H1 (cell line): ENCODE measurements at regions not wholly inside any gene's neighbourhood (a gene's known extent, or its start where the extent isn't known, plus 50 kb on each side); places are given as distances from the start of the nearest gene placed in this dataset.

ENCODE experiments used
- CTCF ChIA-PET: fragments of 300-600 bp; sonication (Branson Sonifier 250); formaldehyde crosslinking; loops from one replicate; lab custom pipeline; 2021; ENCODE audit not compliant: partially characterized antibody; lab: Charles Lee
- POLR2A ChIA-PET: fragments of 300-600 bp; sonication (Branson Sonifier 250); formaldehyde crosslinking; loops from one replicate; lab custom pipeline; 2021; ENCODE audit warnings: inconsistent platforms; ENCODE audit not compliant: partially characterized antibody; lab: Charles Lee
- DNase-seq, 2 experiments: peaks; one replicate each; pipeline versions ENCODE4 v3.0.0 to v3.0.0-alpha.2; 2010 to 2022; ENCODE audit warnings: low spot score in 2 of 2, low read depth in 1 of 2, mixed read lengths in 1 of 2
- FAIRE-seq: peaks from 2 replicates; lab custom pipeline; 2011; peaks lifted over from hg19 to GRCh38; lab: Jason Lieb, UNC
- H2AFZ ChIP-seq: 2 replicates; pipeline ENCODE4 v1.8.1; 2012; ENCODE audit warnings: low read length, inconsistent platforms
- H2AK5ac ChIP-seq: 2 replicates; pipeline ENCODE4 v1.6.1; 2013; ENCODE audit warnings: low read depth, low read length
- H2BK120ac ChIP-seq: replicated peaks from 2 replicates; pipeline ENCODE3; 2013; ENCODE audit warnings: low read depth, low read length, inconsistent platforms
- H2BK12ac ChIP-seq: 2 replicates; pipeline ENCODE4 v1.6.1; 2013; ENCODE audit warnings: low read depth, low read length
- H2BK15ac ChIP-seq: 2 replicates; pipeline ENCODE4 v1.6.1; 2013; ENCODE audit warnings: low read length
- H2BK20ac ChIP-seq: 2 replicates; pipeline ENCODE4 v1.6.1; 2013; ENCODE audit warnings: low read length
- H2BK5ac ChIP-seq: 2 replicates; pipeline ENCODE4 v1.6.1; 2013; ENCODE audit warnings: low read depth, low read length
- H3K14ac ChIP-seq: 2 replicates; pipeline ENCODE4 v1.6.1; 2013; ENCODE audit warnings: inconsistent platforms; ENCODE audit not compliant: insufficient read length
- H3K18ac ChIP-seq: 2 replicates; pipeline ENCODE4 v1.6.1; 2013; ENCODE audit warnings: low read length; ENCODE audit errors: extremely low read depth
- H3K23ac ChIP-seq: 2 replicates; pipeline ENCODE4 v1.6.1; 2013; ENCODE audit warnings: inconsistent platforms; ENCODE audit not compliant: insufficient read length
- H3K23me2 ChIP-seq: 2 replicates; pipeline ENCODE4 v1.6.1; 2013; ENCODE audit warnings: low read depth, low read length
- H3K27ac ChIP-seq: 2 replicates; pipeline ENCODE4 v1.6.1; 2011; ENCODE audit warnings: low read depth, low read length, inconsistent platforms
- H3K27me3 ChIP-seq, 4 experiments: replicated peaks in 1 of 4; 1 replicate in 1 of 4; 2 replicates in 3 of 4; pipeline versions ENCODE4 v1.6.1 to v1.8.1; 2011 to 2013; ENCODE audit warnings: low read length in 3 of 4, mild to moderate bottlenecking in 3 of 4, inconsistent platforms in 2 of 4, mixed read lengths in 2 of 4, moderate library complexity in 1 of 4; ENCODE audit not compliant: control insufficient read depth in 3 of 4, insufficient read depth in 3 of 4; ENCODE audit errors: extremely low read depth in 1 of 4
- H3K36me3 ChIP-seq, 4 experiments: 2 replicates each; pipeline versions ENCODE4 v1.6.1 to v1.8.1; 2011 to 2013; ENCODE audit warnings: mild to moderate bottlenecking in 4 of 4, low read length in 3 of 4, moderate library complexity in 2 of 4, control low read depth in 1 of 4, inconsistent platforms in 1 of 4; ENCODE audit not compliant: insufficient read depth in 4 of 4, control insufficient read depth in 2 of 4
- H3K4ac ChIP-seq: replicated peaks from 2 replicates; pipeline ENCODE3; 2013; ENCODE audit warnings: low read length, low read depth, mixed read lengths, inconsistent platforms; ENCODE audit not compliant: insufficient read length
- H3K4me1 ChIP-seq, 4 experiments: replicated peaks in 1 of 4; 1 replicate in 1 of 4; 2 replicates in 3 of 4; pipeline versions ENCODE4 v1.6.1 to v1.8.1; 2011 to 2013; ENCODE audit warnings: low read length in 3 of 4, inconsistent platforms in 2 of 4, mixed read lengths in 1 of 4; ENCODE audit not compliant: insufficient read depth in 4 of 4, control insufficient read depth in 3 of 4
- H3K4me2 ChIP-seq, 2 experiments: 2 replicates each; pipeline versions ENCODE4 v1.6.1 to v1.8.1; 2011 to 2013; ENCODE audit warnings: low read depth in 2 of 2, low read length in 2 of 2, control low read depth in 1 of 2, inconsistent platforms in 1 of 2, mild to moderate bottlenecking in 1 of 2; ENCODE audit not compliant: insufficient read depth in 1 of 2
- H3K4me3 ChIP-seq, 4 experiments: fragments of 200-600, 300-600 bp in 1 of 4; sonication (generic), shearing (Covaris generic), sonication (Bioruptor Twin) in 1 of 4; 2 replicates each; pipeline versions ENCODE4 v1.5.1 to v1.8.1; 2011 to 2016; ENCODE audit warnings: low read length in 4 of 4, low read depth in 3 of 4, control low read depth in 2 of 4, inconsistent platforms in 2 of 4, mild to moderate bottlenecking in 2 of 4, mixed read lengths in 1 of 4, moderate library complexity in 1 of 4; ENCODE audit not compliant: insufficient read depth in 2 of 4; ENCODE audit errors: extremely low read depth in 1 of 4
- H3K56ac ChIP-seq: replicated peaks from 2 replicates; pipeline ENCODE3; 2013; ENCODE audit warnings: low read depth, mild to moderate bottlenecking, mixed read lengths, low read length, inconsistent platforms; ENCODE audit not compliant: insufficient read length
- H3K79me1 ChIP-seq: 2 replicates; pipeline ENCODE4 v1.6.1; 2013; ENCODE audit warnings: low read depth, low read length, control low read depth
- H3K79me2 ChIP-seq, 2 experiments: 2 replicates each; pipeline versions ENCODE4 v1.6.1 to v1.8.1; 2012 to 2013; ENCODE audit warnings: low read length in 2 of 2, mild to moderate bottlenecking in 2 of 2, inconsistent platforms in 1 of 2; ENCODE audit not compliant: insufficient read depth in 2 of 2, control insufficient read depth in 1 of 2
- H3K9ac ChIP-seq, 4 experiments: replicated peaks in 1 of 4; 1 replicate in 1 of 4; 2 replicates in 3 of 4; pipeline versions ENCODE4 v1.6.1 to v1.8.1; 2011 to 2013; ENCODE audit warnings: low read depth in 3 of 4, low read length in 3 of 4, control low read depth in 2 of 4, mild to moderate bottlenecking in 2 of 4, moderate library complexity in 2 of 4, inconsistent platforms in 1 of 4; ENCODE audit errors: extremely low read depth in 1 of 4
- H3K9me3 ChIP-seq, 2 experiments: 2 replicates each; pipeline versions ENCODE4 v1.6.1 to v1.8.1; 2012 to 2013; ENCODE audit warnings: mild to moderate bottlenecking in 2 of 2, moderate library complexity in 2 of 2, control low read depth in 1 of 2, inconsistent platforms in 1 of 2, low read depth in 1 of 2, low read length in 1 of 2, mixed read lengths in 1 of 2; ENCODE audit not compliant: insufficient read depth in 2 of 2
- H4K20me1 ChIP-seq, 2 experiments: replicated peaks in 1 of 2; 2 replicates each; pipeline versions ENCODE3 to v1.8.1; 2011 to 2013; ENCODE audit warnings: inconsistent platforms in 2 of 2, low read length in 2 of 2, mild to moderate bottlenecking in 1 of 2; ENCODE audit not compliant: insufficient read depth in 2 of 2, control insufficient read depth in 1 of 2
- H4K5ac ChIP-seq: 2 replicates; pipeline ENCODE4 v1.6.1; 2013; ENCODE audit warnings: low read length, low read depth, mixed read lengths, inconsistent platforms; ENCODE audit not compliant: insufficient read length
- H4K8ac ChIP-seq: 2 replicates; pipeline ENCODE4 v1.8.0; 2013; ENCODE audit warnings: mild to moderate bottlenecking, moderate library complexity, low read length, inconsistent platforms; ENCODE audit not compliant: insufficient read depth; ENCODE audit errors: extremely low read depth
- H4K91ac ChIP-seq: replicated peaks from 2 replicates; pipeline ENCODE3; 2013; ENCODE audit warnings: low read length, mixed read lengths, inconsistent platforms; ENCODE audit not compliant: insufficient read length
- ASH2L ChIP-seq: fragments of 200-600, 300-600 bp; sonication (generic); IDR thresholded peaks from one replicate; pipeline ENCODE4 v1.7.1; 2017; ENCODE audit warnings: low read length
- CTBP2 ChIP-seq: IDR thresholded peaks from 2 replicates; pipeline ENCODE4 v1.7.0; 2011; ENCODE audit warnings: borderline replicate concordance, mild to moderate bottlenecking, moderate library complexity, mixed read lengths, low read length; ENCODE audit not compliant: insufficient read depth, insufficient read length
- KDM1A ChIP-seq: fragments of 200-600, 300-600 bp; sonication (generic); IDR thresholded peaks from 2 replicates; pipeline ENCODE4 v1.7.1; 2016; ENCODE audit warnings: mild to moderate bottlenecking, low read length, borderline replicate concordance
- SIX5 ChIP-seq: IDR thresholded peaks from 2 replicates; pipeline ENCODE4 v1.6.1; 2011; ENCODE audit warnings: mild to moderate bottlenecking, low read depth, low read length
- SUZ12 ChIP-seq: fragments of 200-600 bp; sonication (generic); IDR thresholded peaks from 2 replicates; pipeline ENCODE4 v1.6.1; 2012; ENCODE audit warnings: mild to moderate bottlenecking, inconsistent platforms, low read length, moderate library complexity, mixed read lengths
- TBP ChIP-seq: IDR thresholded peaks from 2 replicates; pipeline ENCODE4 v1.6.1; 2011; ENCODE audit warnings: low read depth, low read length, improper control_type of control experiment
- TEAD4 ChIP-seq: IDR thresholded peaks from 2 replicates; pipeline ENCODE4 v1.6.1; 2012; ENCODE audit warnings: low read depth, low read length, inconsistent platforms, mixed read lengths
- whole genome bisulfite sequencing, 2 experiments: shearing (Covaris generic) in 1 of 2; methylation state at CpG; one replicate each; pipeline versions ENCODE4 v1.1.6 to v1.1.7; 2013 to 2015; ENCODE audit warnings: low lambda C conversion rate in 2 of 2, mixed read lengths in 2 of 2, inconsistent platforms in 1 of 2, low coverage in 1 of 2, missing lambda C conversion rate in 1 of 2; ENCODE audit not compliant: insufficient replicate concordance in 2 of 2, insufficient coverage in 1 of 2, insufficient read length in 1 of 2; ENCODE audit errors: extremely low coverage in 1 of 2, missing lambda C conversion rate in 1 of 2; 5-methylcytosine and 5-hydroxymethylcytosine counted together

- H3K27ac ChIP-seq, result no peak overlapping the region
- DNase-seq, result no peak
- TF ChIP-seq SIX5, result no peak
- no peak for TF ChIP-seq TEAD4
- TF ChIP-seq TBP, result no peak
- no peak for TF ChIP-seq SUZ12
- no peak for TF ChIP-seq ASH2L
- no peak for TF ChIP-seq KDM1A
- TF ChIP-seq CTBP2, result no peak
These were observed 329.7 kb upstream of the ST6GAL2 start for GRCh38 chr2:107215401-107216350.

More at GRCh38 chr2:107215401-107216350, 329.7 kb upstream of the ST6GAL2 start:
- Histone ChIP-seq H3K4ac (no peak overlapping the region), H2BK120ac (no peak overlapping the region), H3K79me2 (no peaks in the 10 kb centered on the region), H4K5ac (no peak overlapping the region), H2BK5ac (no peak overlapping the region), H3K4me2 (no peak overlapping the region), H3K9ac (no peak overlapping the region), H3K36me3 (no peaks in the 10 kb centered on the region), H3K4me1 (no peaks in the 10 kb centered on the region; a peak in 1 of 7 replicates), H3K9me3 (no peaks in the 10 kb centered on the region), H4K91ac (no peak overlapping the region), H4K20me1 (no peaks in the 10 kb centered on the region), H2AFZ (no peak overlapping the region), H2BK20ac (no peak overlapping the region), H3K18ac (no peak overlapping the region), H3K4me3 (no peak overlapping the region), H3K14ac (no peak overlapping the region), H3K56ac (peak overlapping the region; percentile 53), H2BK12ac (no peak overlapping the region), H3K27me3 (no peaks in the 10 kb centered on the region), H2BK15ac (no peak overlapping the region), H3K79me1 (no peaks in the 10 kb centered on the region), H3K23me2 (no peaks in the 10 kb centered on the region), H4K8ac (no peak overlapping the region), H2AK5ac (no peak overlapping the region), H3K23ac (no peak overlapping the region)
- ChIA-PET CTCF (no interaction called here), POLR2A (no interaction called here)
- 82% methylated on average over 9 of the region's 9 CpGs; no CpG with 5 or more reads in 1 of the 2 experiments for WGBS, 2 experiments
- FAIRE-seq, result no peak
